T47D (cell line): ENCODE measurements at regions not wholly inside any gene's neighbourhood (a gene's known extent, or its start where the extent isn't known, plus 50 kb on each side); places are given as distances from the start of the nearest gene placed in this dataset.

Experiments
- DNase-seq, 2 experiments: peaks; one replicate each; pipeline versions ENCODE4 v3.0.0 to v3.0.0-alpha.2; 2011 to 2012; ENCODE audit warnings: low read depth in 1 of 2, low spot score in 1 of 2
- JUND ChIP-seq: IDR thresholded peaks from 2 replicates; pipeline ENCODE4 v1.6.1; 2012; ENCODE audit warnings: low read depth
- in situ Hi-C: cut with HindIII; loops from 2 replicates; pipeline ENCODE4 v1.10.0; 2016; ENCODE audit warnings: low sequenced_read_pairs, low pct_unique_long_range_greater_than_20kb

- in situ Hi-C loops: no loop called here
- no peak for TF ChIP-seq JUND
- no peak for DNase-seq
Measured at GRCh38 chr3:160168246-160168645, 57.0 kb upstream of the C3orf80 start.

DNA sequence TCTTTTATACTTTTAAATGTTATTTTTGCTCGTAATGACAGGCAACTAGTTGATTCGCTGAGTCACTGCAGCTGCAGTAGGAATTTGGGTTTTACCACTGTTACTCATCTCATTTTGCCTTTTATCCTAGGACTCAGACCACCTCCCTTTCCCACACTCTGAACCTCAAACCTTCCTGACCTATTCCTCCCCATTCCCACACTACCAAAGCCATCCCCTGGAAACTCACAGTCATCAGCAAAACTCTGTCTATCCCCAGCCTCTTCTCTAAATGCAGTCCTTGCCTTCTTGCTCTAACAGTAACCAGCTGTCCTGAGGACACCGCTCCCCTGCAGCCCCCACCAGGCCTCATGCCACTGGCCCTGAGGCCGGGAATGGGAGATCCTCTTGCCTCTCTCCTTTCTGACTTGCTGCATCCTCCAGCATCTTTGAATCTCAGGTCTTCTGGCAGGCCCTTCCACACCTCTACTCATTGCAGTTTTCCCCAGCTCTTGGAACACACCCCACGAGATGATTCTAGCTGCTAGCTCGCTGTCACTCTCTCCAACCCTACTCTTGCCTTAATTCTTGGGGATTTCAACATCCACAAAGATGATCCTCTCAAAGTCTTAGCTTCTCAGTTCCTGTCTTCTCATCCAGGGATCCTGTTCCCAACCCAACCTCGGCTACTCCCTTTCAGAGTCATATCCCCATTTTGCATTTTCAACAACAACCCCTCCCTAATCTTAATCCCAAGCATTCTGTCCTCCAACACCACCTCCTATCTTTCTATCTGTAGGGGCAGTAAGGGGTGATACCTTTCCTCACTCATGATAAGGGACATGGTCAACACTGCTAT lies 55.9 kb upstream of the C3orf80 start:
- DNase-seq: no peak
- in situ Hi-C loops: no loop called here
- no peak for TF ChIP-seq JUND

- no peak for TF ChIP-seq JUND
- no peak for DNase-seq
- in situ Hi-C loops: no loop called here
Measured at GRCh38 chr3:160170409-160171370, 54.5 kb upstream of the C3orf80 start.

DNA sequence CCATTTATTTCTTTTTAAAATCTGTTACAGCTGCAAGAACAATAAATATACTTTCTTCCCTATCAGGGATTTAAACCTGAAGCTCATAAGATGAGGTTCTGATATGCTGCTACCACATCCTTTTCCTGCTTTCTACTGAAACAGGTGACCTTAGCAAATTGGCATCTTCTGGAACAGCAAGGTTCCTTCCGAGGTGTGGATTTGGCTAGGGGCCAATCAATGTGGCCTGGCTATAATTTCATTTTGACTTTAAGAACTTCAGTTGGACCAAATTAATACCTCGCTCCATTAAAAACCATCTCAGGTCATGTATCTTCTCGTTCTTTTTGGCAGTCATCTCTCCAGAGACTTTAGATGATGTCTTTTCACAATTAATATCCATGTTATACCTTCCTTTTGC lies 53.4 kb upstream of the C3orf80 start:
- in situ Hi-C loops: no loop called here
- no peak for DNase-seq
- no peak for TF ChIP-seq JUND

DNA sequence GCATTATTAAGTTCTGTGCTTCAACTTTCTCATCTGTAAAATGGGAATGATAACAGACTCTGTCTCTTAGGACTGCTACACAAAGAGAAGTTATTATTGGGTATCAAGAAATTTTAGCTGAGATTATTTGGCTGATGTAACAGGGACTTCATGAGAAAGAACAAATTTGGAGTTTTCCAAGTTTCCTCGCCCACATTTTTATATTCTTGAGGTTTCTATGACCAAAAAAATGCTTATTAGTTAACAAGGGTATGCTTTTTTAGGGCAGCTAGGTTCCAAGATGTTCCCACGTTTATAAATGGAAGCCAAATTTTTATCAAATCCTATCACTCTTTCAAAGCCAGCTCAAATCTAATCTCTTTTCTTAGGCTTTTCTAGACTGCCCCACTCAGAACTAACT lies 50.6 kb upstream of the C3orf80 start:
- no peak for TF ChIP-seq JUND
- in situ Hi-C loops: no loop called here
- no peak for DNase-seq
